Activated CD4-positive, alpha-beta T cell treated with anti-CD3 and anti-CD28 coated beads, Interleukin-2, amount 10 ng/mL, durations not matched to agents 7 days and 5 days (primary cell): ENCODE measurements at regions not wholly inside any gene's neighbourhood (a gene's known extent, or its start where the extent isn't known, plus 50 kb on each side); places are given as distances from the start of the nearest gene placed in this dataset.

Experiments
- CTCF ChIA-PET: fragments of 350-600 bp; sonication (Branson Sonifier 250); formaldehyde crosslinking; loops from one replicate; lab custom pipeline; 2021; ENCODE audit warnings: antibody characterized with exemption; lab: Charles Lee
- POLR2A ChIA-PET: fragments of 350-600 bp; sonication (Branson Sonifier 250); formaldehyde crosslinking; loops from one replicate; lab custom pipeline; 2021; ENCODE audit warnings: antibody characterized with exemption; lab: Charles Lee
- DNase-seq: peaks from one replicate; pipeline ENCODE4 v3.0.0-alpha.2; 2020
- H3K27ac Mint-ChIP-seq: one replicate; pipeline ENCODE4 v1.8.0; 2021; ENCODE audit warnings: mild to moderate bottlenecking, moderate library complexity, mixed read lengths
- H3K27me3 Mint-ChIP-seq: one replicate; pipeline ENCODE4 v1.8.0; 2021; ENCODE audit warnings: mixed read lengths
- H3K36me3 Mint-ChIP-seq: one replicate; pipeline ENCODE4 v1.8.0; 2021; ENCODE audit warnings: low read depth, mixed read lengths
- H3K4me1 Mint-ChIP-seq: one replicate; pipeline ENCODE4 v1.8.0; 2021; ENCODE audit warnings: mixed read lengths
- H3K4me3 Mint-ChIP-seq: one replicate; pipeline ENCODE4 v1.8.0; 2021; ENCODE audit warnings: mild to moderate bottlenecking, moderate library complexity, mixed read lengths
- H3K9me3 Mint-ChIP-seq: one replicate; pipeline ENCODE4 v1.8.0; 2021; ENCODE audit warnings: mixed read lengths

GRCh38 chr3:110813541-110813940 lies 258.1 kb upstream of the NECTIN3 start:
- CTCF ChIA-PET: no interaction called here
- Mint-ChIP-seq H3K4me1 (peaks cover 19% of the 10 kb centered on the region), H3K27me3 (peaks cover 21% of the 10 kb centered on the region), H3K9me3 (no peaks in the 10 kb centered on the region), H3K27ac (no peak overlapping the region), H3K36me3 (no peaks in the 10 kb centered on the region), H3K4me3 (no peak overlapping the region)
- POLR2A ChIA-PET: interaction anchor here (0.5 kb wide), 1 partner anchor 636 kb away, joined by 3 read pairs; no protein-coding TSS in a partner anchor
- DNase-seq: no peak

- Mint-ChIP-seq H3K4me3 (no peak overlapping the region), H3K9me3 (no peaks in the 10 kb centered on the region), H3K4me1 (peaks cover 19% of the 10 kb centered on the region), H3K36me3 (no peaks in the 10 kb centered on the region), H3K27me3 (peaks cover 21% of the 10 kb centered on the region), H3K27ac (peak overlapping the region; percentile 65)
- ChIA-PET POLR2A (no interaction called here), CTCF (no interaction called here)
- peak; percentile 41 for DNase-seq
Measured at GRCh38 chr3:110814170-110815007, 257.2 kb upstream of the NECTIN3 start.

- Mint-ChIP-seq H3K4me1 (peaks cover 19% of the 10 kb centered on the region), H3K27ac (no peak overlapping the region)
- CTCF ChIA-PET: no interaction called here
Measured at GRCh38 chr3:110815008-110815583, 256.5 kb upstream of the NECTIN3 start.

GRCh38 chr3:110816008-110816407 lies 255.6 kb upstream of the NECTIN3 start:
- Mint-ChIP-seq H3K4me3 (no peak overlapping the region), H3K9me3 (no peaks in the 10 kb centered on the region), H3K4me1 (peaks cover 19% of the 10 kb centered on the region), H3K27ac (no peak overlapping the region), H3K27me3 (peaks cover 17% of the 10 kb centered on the region), H3K36me3 (no peaks in the 10 kb centered on the region)
- ChIA-PET CTCF (no interaction called here), POLR2A (no interaction called here)
- DNase-seq: no peak

More at GRCh38 chr3:110815008-110815583, 256.5 kb upstream of the NECTIN3 start:
- Mint-ChIP-seq H3K27me3 (peaks cover 20% of the 10 kb centered on the region), H3K9me3 (no peaks in the 10 kb centered on the region), H3K36me3 (no peaks in the 10 kb centered on the region), H3K4me3 (no peak overlapping the region)
- no peak for DNase-seq
- POLR2A ChIA-PET: no interaction called here

GRCh38 chr3:110821586-110821985 lies 250.0 kb upstream of the NECTIN3 start:
- Mint-ChIP-seq H3K27ac (no peak overlapping the region), H3K4me3 (no peak overlapping the region), H3K36me3 (no peaks in the 10 kb centered on the region), H3K27me3 (peaks cover 4% of the 10 kb centered on the region), H3K9me3 (no peaks in the 10 kb centered on the region), H3K4me1 (no peaks in the 10 kb centered on the region)
- POLR2A ChIA-PET: no interaction called here
- no peak for DNase-seq
- CTCF ChIA-PET: no interaction called here

GRCh38 chr3:110822971-110823370 lies 248.6 kb upstream of the NECTIN3 start:
- Mint-ChIP-seq H3K36me3 (no peaks in the 10 kb centered on the region), H3K4me3 (no peak overlapping the region), H3K27me3 (peaks cover 4% of the 10 kb centered on the region), H3K27ac (no peak overlapping the region), H3K9me3 (no peaks in the 10 kb centered on the region), H3K4me1 (no peaks in the 10 kb centered on the region)
- ChIA-PET POLR2A (no interaction called here), CTCF (interaction anchor here (0.6 kb wide), 1 partner anchor 15 kb away, joined by 3 read pairs; no protein-coding TSS in a partner anchor)
- no peak for DNase-seq

GRCh38 chr3:110846971-110847370 lies 224.6 kb upstream of the NECTIN3 start:
- CTCF ChIA-PET: interaction anchor here (2.0 kb wide), 1 partner anchor 13 kb away, joined by 4 read pairs; no protein-coding TSS in a partner anchor

GRCh38 chr3:110849064-110849463 lies 222.6 kb upstream of the NECTIN3 start:
- POLR2A ChIA-PET: no interaction called here
- DNase-seq: no peak
- Mint-ChIP-seq H3K36me3 (no peaks in the 10 kb centered on the region), H3K4me3 (no peak overlapping the region), H3K27ac (no peak overlapping the region), H3K27me3 (peaks cover 2% of the 10 kb centered on the region), H3K4me1 (no peaks in the 10 kb centered on the region), H3K9me3 (no peaks in the 10 kb centered on the region)
- CTCF ChIA-PET: interaction anchor here (2.0 kb wide), 1 partner anchor 15 kb away, joined by 4 read pairs; no protein-coding TSS in a partner anchor

More at GRCh38 chr3:110846971-110847370, 224.6 kb upstream of the NECTIN3 start:
- POLR2A ChIA-PET: no interaction called here
- Mint-ChIP-seq H3K27me3 (peaks cover 2% of the 10 kb centered on the region), H3K4me1 (no peaks in the 10 kb centered on the region), H3K9me3 (no peaks in the 10 kb centered on the region), H3K27ac (no peak overlapping the region), H3K36me3 (no peaks in the 10 kb centered on the region), H3K4me3 (no peak overlapping the region)
- no peak for DNase-seq

- no peak overlapping the region for H3K27ac Mint-ChIP-seq
- no peaks in the 10 kb centered on the region for H3K36me3 Mint-ChIP-seq
- no peaks in the 10 kb centered on the region for H3K4me1 Mint-ChIP-seq
- no peak for DNase-seq
- CTCF ChIA-PET: no interaction called here
- H3K27me3 Mint-ChIP-seq: peaks cover 6% of the 10 kb centered on the region
- POLR2A ChIA-PET: no interaction called here
- H3K9me3 Mint-ChIP-seq: no peaks in the 10 kb centered on the region
- no peak overlapping the region for H3K4me3 Mint-ChIP-seq
Measured at GRCh38 chr3:110851736-110852135, 219.9 kb upstream of the NECTIN3 start.

- POLR2A ChIA-PET: no interaction called here
- no peak for DNase-seq
Measured at GRCh38 chr3:110855207-110855606, 216.4 kb upstream of the NECTIN3 start.

GRCh38 chr3:110856916-110857315 lies 214.7 kb upstream of the NECTIN3 start:
- peaks cover 4% of the 10 kb centered on the region for H3K27me3 Mint-ChIP-seq

More at GRCh38 chr3:110855207-110855606, 216.4 kb upstream of the NECTIN3 start:
- peaks cover 4% of the 10 kb centered on the region for H3K27me3 Mint-ChIP-seq
- H3K27ac Mint-ChIP-seq: no peak overlapping the region
- no peak overlapping the region for H3K4me3 Mint-ChIP-seq
- CTCF ChIA-PET: no interaction called here
- no peaks in the 10 kb centered on the region for H3K36me3 Mint-ChIP-seq
- H3K4me1 Mint-ChIP-seq: no peaks in the 10 kb centered on the region
- no peaks in the 10 kb centered on the region for H3K9me3 Mint-ChIP-seq

GRCh38 chr3:110858549-110858948 lies 213.1 kb upstream of the NECTIN3 start:
- ChIA-PET POLR2A (no interaction called here), CTCF (no interaction called here)
- Mint-ChIP-seq H3K36me3 (no peaks in the 10 kb centered on the region), H3K27me3 (peaks cover 4% of the 10 kb centered on the region), H3K4me1 (no peaks in the 10 kb centered on the region), H3K27ac (no peak overlapping the region), H3K4me3 (no peak overlapping the region), H3K9me3 (no peaks in the 10 kb centered on the region)
- DNase-seq: no peak

More at GRCh38 chr3:110856916-110857315, 214.7 kb upstream of the NECTIN3 start:
- Mint-ChIP-seq H3K27ac (no peak overlapping the region), H3K4me3 (no peak overlapping the region), H3K9me3 (no peaks in the 10 kb centered on the region), H3K36me3 (no peaks in the 10 kb centered on the region), H3K4me1 (no peaks in the 10 kb centered on the region)
- ChIA-PET CTCF (interaction anchor here (0.9 kb wide), 1 partner anchor 13 kb away, joined by 3 read pairs; no protein-coding TSS in a partner anchor), POLR2A (no interaction called here)
- DNase-seq: no peak

GRCh38 chr3:110859336-110859735 lies 212.3 kb upstream of the NECTIN3 start:
- no peaks in the 10 kb centered on the region for H3K9me3 Mint-ChIP-seq
- ChIA-PET POLR2A (no interaction called here), CTCF (no interaction called here)
- no peaks in the 10 kb centered on the region for H3K36me3 Mint-ChIP-seq
- H3K27ac Mint-ChIP-seq: no peak overlapping the region
- DNase-seq: no peak
- no peak overlapping the region for H3K4me3 Mint-ChIP-seq
- H3K27me3 Mint-ChIP-seq: peaks cover 4% of the 10 kb centered on the region
- no peaks in the 10 kb centered on the region for H3K4me1 Mint-ChIP-seq
